ENCODE measurements at regions not wholly inside any gene's neighbourhood (a gene's known extent, or its start where the extent isn't known, plus 50 kb on each side); places are given as distances from the start of the nearest gene placed in this dataset.

- TF ChIP-seq EZH2phosphoT487 (IDR thresholded peaks at IDR 0.05; ENCODE audit: low read depth) = no peak
- no peak for TF ChIP-seq CTCF (IDR thresholded peaks at IDR 0.05; ENCODE audit: low read depth, low read length)
Observed at GRCh38 chr15:25061808-25062550, 107.2 kb downstream of the SNRPN start.

All from OCI-LY3 (cell line).